Stimulated activated CD4-positive, alpha-beta T cell treated with anti-CD3 and anti-CD28 coated beads, Interleukin-1b, Interleukin-23, amount 100 ng/mL, for 1 hour (primary cell): ENCODE measurements at regions not wholly inside any gene's neighbourhood (a gene's known extent, or its start where the extent isn't known, plus 50 kb on each side); places are given as distances from the start of the nearest gene placed in this dataset.

Experiments used
- DNase-seq, 2 donors: peaks; one replicate each; pipeline ENCODE4 v3.0.0-alpha.2; 2020; ENCODE audit warnings: low read depth in 2 of 2

GRCh38 chr2:9137379-9138150 is 69.0 kb upstream of the ASAP2 start:
- no peak for DNase-seq

- no peak for DNase-seq
These were observed 70.6 kb upstream of the ASAP2 start for GRCh38 chr2:9135822-9136558.

GRCh38 chr2:9127316-9127715 is 79.3 kb upstream of the ASAP2 start:
- DNase-seq: no peak

- DNase-seq: no peak
These were observed 80.1 kb upstream of the ASAP2 start for GRCh38 chr2:9126540-9126939.

GRCh38 chr2:9124231-9124741 is 82.3 kb upstream of the ASAP2 start:
- no peak for DNase-seq

GRCh38 chr2:9123069-9123468 is 83.5 kb upstream of the ASAP2 start:
- no peak for DNase-seq

- no peak for DNase-seq
These were observed 84.2 kb upstream of the ASAP2 start for GRCh38 chr2:9122367-9122766.

GRCh38 chr2:9118383-9118960 is 88.1 kb upstream of the ASAP2 start:
- DNase-seq: no peak

GRCh38 chr2:9115229-9115628 is 91.4 kb upstream of the ASAP2 start:
- no peak for DNase-seq

GRCh38 chr2:9114458-9114857 is 92.2 kb upstream of the ASAP2 start:
- DNase-seq: no peak

GRCh38 chr2:9113916-9114315 is 92.7 kb upstream of the ASAP2 start:
- DNase-seq: no peak

- DNase-seq: no peak
These were observed 93.3 kb upstream of the ASAP2 start for GRCh38 chr2:9113262-9113661.

- no peak for DNase-seq
These were observed 94.4 kb upstream of the ASAP2 start for GRCh38 chr2:9112079-9112721.

GRCh38 chr2:9110893-9111569 is 95.6 kb upstream of the ASAP2 start:
- DNase-seq: no peak

- DNase-seq: no peak
These were observed 96.2 kb upstream of the ASAP2 start for GRCh38 chr2:9110346-9110884.

GRCh38 chr2:9109871-9110270 is 96.7 kb upstream of the ASAP2 start:
- DNase-seq: no peak

GRCh38 chr2:9108210-9108967 is 98.2 kb upstream of the ASAP2 start:
- no peak for DNase-seq

GRCh38 chr2:9107168-9108025 is 99.2 kb upstream of the ASAP2 start:
- no peak for DNase-seq

- no peak for DNase-seq
These were observed 100.1 kb upstream of the ASAP2 start for GRCh38 chr2:9106338-9107167.
